Hepatocyte (in vitro differentiated cells): ENCODE measurements at regions not wholly inside any gene's neighbourhood (a gene's known extent, or its start where the extent isn't known, plus 50 kb on each side); places are given as distances from the start of the nearest gene placed in this dataset.

ENCODE experiments used
- DNase-seq: peaks from one replicate; pipeline ENCODE4 v3.0.0-alpha.2; 2016; ENCODE audit warnings: low spot score
- H2AFZ ChIP-seq: fragments of 200-600 bp; sonication (generic); 2 replicates; pipeline ENCODE4 v1.6.0; 2016; ENCODE audit warnings: antibody characterized with exemption, mild to moderate bottlenecking
- H3K27ac ChIP-seq: fragments of 200-600 bp; sonication (generic); 2 replicates; pipeline ENCODE4 v1.5.1; 2016; ENCODE audit warnings: mild to moderate bottlenecking
- H3K27me3 ChIP-seq: fragments of 200-600 bp; sonication (generic); 2 replicates; pipeline ENCODE4 v1.6.1; 2016
- H3K36me3 ChIP-seq: fragments of 200-600 bp; sonication (generic); replicated peaks from 2 replicates; pipeline ENCODE4 v1.5.1; 2016; ENCODE audit warnings: low read depth; ENCODE audit not compliant: insufficient read depth
- H3K4me1 ChIP-seq: fragments of 200-600 bp; sonication (generic); 2 replicates; pipeline ENCODE4 v1.5.1; 2016; ENCODE audit warnings: mild to moderate bottlenecking, moderate library complexity; ENCODE audit not compliant: insufficient read depth
- H3K4me2 ChIP-seq: fragments of 200-600 bp; sonication (generic); 2 replicates; pipeline ENCODE4 v1.6.0; 2016
- H3K4me3 ChIP-seq: fragments of 200-600 bp; sonication (generic); 2 replicates; pipeline ENCODE4 v1.5.1; 2016; ENCODE audit warnings: mild to moderate bottlenecking
- H3K79me2 ChIP-seq: fragments of 200-600 bp; sonication (generic); 2 replicates; pipeline ENCODE4 v1.6.0; 2017; ENCODE audit warnings: mild to moderate bottlenecking
- H3K9me2 ChIP-seq: fragments of 200-600 bp; sonication (generic); replicated peaks from 2 replicates; pipeline ENCODE4 v1.6.0; 2017; ENCODE audit warnings: mild to moderate bottlenecking; ENCODE audit not compliant: insufficient read depth
- H3K9me3 ChIP-seq: fragments of 200-600 bp; sonication (generic); 2 replicates; pipeline ENCODE4 v1.5.1; 2016; ENCODE audit warnings: low read depth, mild to moderate bottlenecking
- H4K20me1 ChIP-seq: fragments of 200-600 bp; sonication (generic); 2 replicates; pipeline ENCODE4 v1.6.0; 2016; ENCODE audit warnings: mild to moderate bottlenecking; ENCODE audit not compliant: insufficient read depth, poor library complexity, severe bottlenecking
- EZH2 ChIP-seq: fragments of 200-600 bp; sonication (generic); IDR thresholded peaks from 2 replicates; pipeline ENCODE4 v1.6.1; 2016; ENCODE audit warnings: antibody characterized with exemption, mild to moderate bottlenecking, borderline replicate concordance
- EZH2phosphoT487 ChIP-seq: fragments of 200-600 bp; sonication (generic); IDR thresholded peaks from one replicate; pipeline ENCODE4 v1.6.1; 2018; ENCODE audit warnings: antibody characterized with exemption, mild to moderate bottlenecking, low read depth, moderate library complexity; ENCODE audit not compliant: unreplicated experiment, severe bottlenecking
- WGBS: methylation state at CpG from one replicate; pipeline ENCODE4 v1.1.6; 2016; ENCODE audit warnings: low lambda C conversion rate; ENCODE audit errors: missing lambda C conversion rate; 5-methylcytosine and 5-hydroxymethylcytosine counted together
- TF ChIP-seq, protein P1 (sequence below): fragments of 200-600 bp; sonication (generic); IDR thresholded peaks from 2 replicates; pipeline ENCODE4 v1.5.1; 2016; ENCODE audit warnings: antibody characterized with exemption, mild to moderate bottlenecking; ENCODE audit not compliant: poor library complexity

DNA sequence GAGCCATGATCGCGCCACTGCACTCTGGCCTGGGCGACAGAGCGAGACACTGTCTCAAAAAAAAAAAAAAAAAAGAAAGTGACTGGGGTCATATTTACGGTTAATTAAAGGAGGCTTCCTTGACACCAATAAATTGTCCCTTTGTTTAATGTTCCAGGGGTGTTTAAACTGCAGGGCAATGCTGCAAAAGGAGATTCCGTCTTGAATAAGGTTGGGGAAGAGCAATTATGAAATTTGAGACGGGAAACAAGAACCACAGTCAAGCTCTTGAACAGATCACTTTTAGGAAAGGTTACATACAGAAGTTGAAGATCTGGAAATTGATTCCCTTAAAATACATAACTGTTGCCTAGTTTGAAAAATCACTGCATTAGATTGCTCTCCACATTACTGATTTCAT, 292.9 kb downstream of the DAD1 start:
- WGBS = 67% methylated on average over 7 of the region's 7 CpGs

DNA sequence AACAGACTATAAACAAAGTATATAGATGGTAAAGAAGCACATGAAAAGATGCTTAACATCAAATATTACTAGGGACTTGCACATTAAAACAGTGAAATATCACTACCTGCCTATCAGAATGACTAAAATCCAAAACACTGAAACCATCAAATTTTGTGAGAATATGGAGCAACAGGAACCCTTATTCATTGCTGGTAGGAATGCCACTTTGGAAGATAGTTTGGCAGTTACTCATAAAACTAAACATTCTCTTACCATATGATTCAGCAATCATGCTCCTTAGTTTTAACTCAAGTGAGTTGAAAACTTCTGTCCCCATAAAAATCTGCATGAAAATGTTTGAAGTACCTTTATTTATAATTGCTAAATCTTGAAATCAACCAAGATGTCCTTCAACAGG, 297.6 kb downstream of the DAD1 start:
- Histone ChIP-seq H4K20me1 (no peaks in the 10 kb centered on the region), H3K4me3 (no peak overlapping the region), H3K27ac (no peak overlapping the region), H3K9me3 (no peaks in the 10 kb centered on the region), H3K27me3 (no peaks in the 10 kb centered on the region), H3K79me2 (no peaks in the 10 kb centered on the region), H3K36me3 (no peaks in the 10 kb centered on the region), H3K4me1 (peaks cover 2% of the 10 kb centered on the region), H3K4me2 (no peak overlapping the region), H2AFZ (no peak overlapping the region), H3K9me2 (no peaks in the 10 kb centered on the region)
- no peak for DNase-seq
- TF ChIP-seq EZH2 (no peak), EZH2phosphoT487 (no peak)
- TF ChIP-seq, protein P1, sequence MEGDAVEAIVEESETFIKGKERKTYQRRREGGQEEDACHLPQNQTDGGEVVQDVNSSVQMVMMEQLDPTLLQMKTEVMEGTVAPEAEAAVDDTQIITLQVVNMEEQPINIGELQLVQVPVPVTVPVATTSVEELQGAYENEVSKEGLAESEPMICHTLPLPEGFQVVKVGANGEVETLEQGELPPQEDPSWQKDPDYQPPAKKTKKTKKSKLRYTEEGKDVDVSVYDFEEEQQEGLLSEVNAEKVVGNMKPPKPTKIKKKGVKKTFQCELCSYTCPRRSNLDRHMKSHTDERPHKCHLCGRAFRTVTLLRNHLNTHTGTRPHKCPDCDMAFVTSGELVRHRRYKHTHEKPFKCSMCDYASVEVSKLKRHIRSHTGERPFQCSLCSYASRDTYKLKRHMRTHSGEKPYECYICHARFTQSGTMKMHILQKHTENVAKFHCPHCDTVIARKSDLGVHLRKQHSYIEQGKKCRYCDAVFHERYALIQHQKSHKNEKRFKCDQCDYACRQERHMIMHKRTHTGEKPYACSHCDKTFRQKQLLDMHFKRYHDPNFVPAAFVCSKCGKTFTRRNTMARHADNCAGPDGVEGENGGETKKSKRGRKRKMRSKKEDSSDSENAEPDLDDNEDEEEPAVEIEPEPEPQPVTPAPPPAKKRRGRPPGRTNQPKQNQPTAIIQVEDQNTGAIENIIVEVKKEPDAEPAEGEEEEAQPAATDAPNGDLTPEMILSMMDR = no peak

More for the DNA sequence above, 292.9 kb downstream of the DAD1 start:
- Histone ChIP-seq H3K36me3 (no peaks in the 10 kb centered on the region), H3K9me2 (no peaks in the 10 kb centered on the region), H4K20me1 (no peaks in the 10 kb centered on the region), H3K4me3 (no peak overlapping the region), H3K4me2 (peak overlapping the region; percentile 12), H3K4me1 (peaks cover 14% of the 10 kb centered on the region), H3K79me2 (no peaks in the 10 kb centered on the region), H2AFZ (no peak overlapping the region), H3K27me3 (no peaks in the 10 kb centered on the region), H3K9me3 (no peaks in the 10 kb centered on the region), H3K27ac (peak overlapping the region; percentile 30)
- TF ChIP-seq, protein P1 = no peak
- TF ChIP-seq EZH2phosphoT487 = no peak
- no peak for TF ChIP-seq EZH2
- no peak for DNase-seq

DNA sequence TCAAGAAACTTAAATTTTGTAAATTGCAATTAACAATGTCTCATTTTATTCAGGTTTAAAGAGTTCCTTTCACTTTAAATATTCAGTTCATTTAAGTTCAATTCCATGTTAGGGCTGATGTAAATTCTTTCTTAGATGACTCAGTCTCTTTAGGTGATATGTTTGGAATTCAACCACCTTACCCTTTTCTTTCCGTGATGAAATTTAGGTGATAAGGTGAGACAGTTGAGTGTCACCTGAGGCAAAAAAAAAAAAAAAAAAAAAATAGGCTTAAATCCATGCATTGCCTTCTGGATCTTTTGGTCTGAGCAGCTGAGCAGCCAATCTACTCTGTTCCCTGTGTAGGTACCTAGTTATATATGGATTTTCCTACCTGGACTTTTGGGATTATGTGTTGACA, 299.5 kb downstream of the DAD1 start:
- DNase-seq = no peak
- Histone ChIP-seq H3K9me2 (no peaks in the 10 kb centered on the region), H2AFZ (no peak overlapping the region), H3K9me3 (no peaks in the 10 kb centered on the region), H3K79me2 (no peaks in the 10 kb centered on the region), H3K4me2 (no peak overlapping the region), H3K27me3 (no peaks in the 10 kb centered on the region), H3K4me3 (no peak overlapping the region), H3K4me1 (no peaks in the 10 kb centered on the region), H3K27ac (peak overlapping the region; percentile 44), H3K36me3 (no peaks in the 10 kb centered on the region), H4K20me1 (no peaks in the 10 kb centered on the region)
- TF ChIP-seq EZH2phosphoT487 = no peak
- no peak for TF ChIP-seq EZH2
- TF ChIP-seq, protein P1 = no peak
- WGBS = 19% methylated on average over 1 of the region's 1 CpG

DNA sequence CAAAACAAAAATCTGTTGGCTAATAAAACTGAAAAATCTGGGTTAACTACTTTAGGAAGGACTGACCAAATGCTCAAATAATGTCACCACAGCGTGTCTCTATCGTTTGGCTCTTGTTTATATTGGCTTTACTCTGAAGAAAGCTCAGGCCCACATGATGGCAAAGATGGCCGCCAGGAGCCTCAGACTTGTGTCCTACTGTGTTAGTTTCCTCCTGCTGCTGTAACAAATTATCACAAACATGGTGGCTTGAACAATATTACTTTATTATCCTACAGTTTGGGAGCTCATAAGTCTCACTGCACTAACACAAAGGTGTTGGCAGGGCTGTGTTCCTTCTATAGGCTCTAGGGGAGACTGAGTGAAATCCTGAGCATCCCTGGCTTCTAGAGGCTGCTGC, 303.0 kb downstream of the DAD1 start:
- no peak overlapping the region for H2AFZ ChIP-seq
- H3K9me2 ChIP-seq = no peaks in the 10 kb centered on the region
- no peaks in the 10 kb centered on the region for H3K4me1 ChIP-seq
- H3K9me3 ChIP-seq = no peaks in the 10 kb centered on the region
- WGBS = 88% methylated on average over 3 of the region's 3 CpGs
- H3K4me3 ChIP-seq = no peak overlapping the region
- no peak overlapping the region for H3K4me2 ChIP-seq
- H3K27ac ChIP-seq = no peak overlapping the region
- TF ChIP-seq EZH2phosphoT487 (no peak), EZH2 (no peak)
- TF ChIP-seq, protein P1 = no peak
- no peak for DNase-seq
- H3K27me3 ChIP-seq = no peaks in the 10 kb centered on the region
- H3K36me3 ChIP-seq = no peaks in the 10 kb centered on the region
- no peaks in the 10 kb centered on the region for H4K20me1 ChIP-seq
- H3K79me2 ChIP-seq = no peaks in the 10 kb centered on the region
